Astrocyte of the cerebellum (primary cell): ENCODE measurements at regions not wholly inside any gene's neighbourhood (a gene's known extent, or its start where the extent isn't known, plus 50 kb on each side); places are given as distances from the start of the nearest gene placed in this dataset.
"Not testable (repeated sequence)": the region's sequence is repeated elsewhere in the genome, so short reads cannot be mapped to it uniquely, and the experiment has no call there.

Experiments
- DNase-seq: peaks from one replicate; pipeline ENCODE4 v3.0.0-alpha.2; 2011; ENCODE audit warnings: low read depth
- H3K4me3 ChIP-seq: 2 replicates; pipeline ENCODE4 v1.5.1; 2011; ENCODE audit warnings: mild to moderate bottlenecking, low read depth, low read length, moderate library complexity
- in situ Hi-C: cut with HindIII; loops from 2 replicates; pipeline ENCODE4 v1.10.0; 2017; ENCODE audit warnings: low sequenced_read_pairs
- TF ChIP-seq, protein P1 (sequence below): IDR thresholded peaks from 2 replicates; pipeline ENCODE4 v1.5.1; 2012; ENCODE audit warnings: low read length, low read depth, moderate library complexity, mild to moderate bottlenecking; ENCODE audit errors: missing control alignments

- TF ChIP-seq, protein P1, sequence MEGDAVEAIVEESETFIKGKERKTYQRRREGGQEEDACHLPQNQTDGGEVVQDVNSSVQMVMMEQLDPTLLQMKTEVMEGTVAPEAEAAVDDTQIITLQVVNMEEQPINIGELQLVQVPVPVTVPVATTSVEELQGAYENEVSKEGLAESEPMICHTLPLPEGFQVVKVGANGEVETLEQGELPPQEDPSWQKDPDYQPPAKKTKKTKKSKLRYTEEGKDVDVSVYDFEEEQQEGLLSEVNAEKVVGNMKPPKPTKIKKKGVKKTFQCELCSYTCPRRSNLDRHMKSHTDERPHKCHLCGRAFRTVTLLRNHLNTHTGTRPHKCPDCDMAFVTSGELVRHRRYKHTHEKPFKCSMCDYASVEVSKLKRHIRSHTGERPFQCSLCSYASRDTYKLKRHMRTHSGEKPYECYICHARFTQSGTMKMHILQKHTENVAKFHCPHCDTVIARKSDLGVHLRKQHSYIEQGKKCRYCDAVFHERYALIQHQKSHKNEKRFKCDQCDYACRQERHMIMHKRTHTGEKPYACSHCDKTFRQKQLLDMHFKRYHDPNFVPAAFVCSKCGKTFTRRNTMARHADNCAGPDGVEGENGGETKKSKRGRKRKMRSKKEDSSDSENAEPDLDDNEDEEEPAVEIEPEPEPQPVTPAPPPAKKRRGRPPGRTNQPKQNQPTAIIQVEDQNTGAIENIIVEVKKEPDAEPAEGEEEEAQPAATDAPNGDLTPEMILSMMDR = no peak
- H3K4me3 ChIP-seq = no peak overlapping the region
- in situ Hi-C loops = no loop called here
- no peak for DNase-seq
Measured at GRCh38 chr14:30020687-30021086, 93.0 kb upstream of the PRKD1 start.

DNA sequence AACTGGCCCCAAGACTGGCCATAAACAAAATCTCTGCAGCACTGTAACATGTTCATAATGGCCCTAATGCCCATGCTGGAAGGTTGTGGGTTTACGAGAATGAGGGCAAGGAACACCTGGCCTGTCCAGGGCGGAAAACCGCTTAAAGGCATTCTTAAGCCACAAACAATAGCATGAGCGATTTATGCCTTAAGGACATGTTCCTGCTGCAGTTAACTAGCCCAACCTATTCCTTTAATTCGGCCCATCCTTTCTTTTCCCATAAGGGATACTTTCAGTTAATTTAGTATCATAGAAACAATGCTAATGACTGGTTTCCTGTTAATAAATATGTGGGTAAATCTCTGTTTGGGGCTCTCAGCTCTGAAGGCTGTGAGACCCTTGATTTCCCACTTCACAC is 95.7 kb upstream of the PRKD1 start:
- not testable (repeated sequence) for H3K4me3 ChIP-seq

GRCh38 chr14:30034152-30034551 is 106.5 kb upstream of the PRKD1 start:
- DNase-seq = no peak
- in situ Hi-C loops = no loop called here
- H3K4me3 ChIP-seq = no peak overlapping the region
- TF ChIP-seq, protein P1 = no peak

More for the DNA sequence above, 95.7 kb upstream of the PRKD1 start:
- in situ Hi-C loops, DNase-seq: not testable (repeated sequence)

- TF ChIP-seq, protein P1 = no peak
- H3K4me3 ChIP-seq = no peak overlapping the region
- in situ Hi-C loops = no loop called here
- no peak for DNase-seq
Measured at GRCh38 chr14:30035361-30035760, 107.7 kb upstream of the PRKD1 start.

DNA sequence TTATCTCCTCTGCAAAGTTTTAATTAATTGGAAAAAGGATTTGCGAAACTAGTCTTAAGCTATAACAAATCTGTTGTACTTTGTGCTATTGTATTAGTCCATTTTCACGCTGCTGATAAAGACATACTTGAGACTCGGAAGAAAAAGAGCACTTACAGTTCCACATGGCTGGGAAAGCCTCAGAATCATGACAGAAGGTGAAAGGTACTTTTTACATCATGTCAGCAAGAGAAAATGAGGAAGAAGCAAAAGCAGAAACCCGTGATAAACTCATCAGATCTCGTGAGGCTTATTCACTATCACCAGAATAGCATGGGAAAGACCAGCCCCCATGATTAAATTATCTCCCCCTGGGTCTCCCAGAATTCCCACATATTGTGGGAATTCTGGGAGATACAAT is 118.1 kb upstream of the PRKD1 start:
- TF ChIP-seq, protein P1 = no peak
- no peak for DNase-seq
- in situ Hi-C loops = no loop called here
- no peak overlapping the region for H3K4me3 ChIP-seq

DNA sequence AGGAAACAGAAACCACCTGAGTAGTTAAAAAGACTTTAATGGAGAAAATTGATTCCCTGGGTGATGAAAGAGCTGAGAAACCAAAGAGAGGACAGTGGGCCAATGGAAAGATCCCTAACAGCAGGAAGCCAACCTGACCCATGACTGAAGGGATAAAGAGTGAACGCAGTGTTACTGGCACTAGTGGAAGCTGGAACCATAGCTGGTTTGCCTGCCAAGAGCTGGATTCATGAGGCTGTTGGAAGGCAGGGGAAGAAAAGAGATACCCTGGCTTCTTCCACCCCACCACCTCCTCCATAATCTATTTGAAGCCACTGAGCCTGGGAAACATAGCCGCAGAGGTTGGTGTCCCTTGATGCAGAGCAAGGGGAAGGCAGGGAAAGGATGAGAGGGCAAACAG is 125.5 kb upstream of the PRKD1 start:
- H3K4me3 ChIP-seq = no peak overlapping the region
- no peak for DNase-seq
- TF ChIP-seq, protein P1 = no peak
- in situ Hi-C loops = no loop called here

- TF ChIP-seq, protein P1 = no peak
- no peak for DNase-seq
- H3K4me3 ChIP-seq = no peak overlapping the region
- in situ Hi-C loops = no loop called here
Measured at GRCh38 chr14:30054201-30054600, 126.6 kb upstream of the PRKD1 start.
